Tibial nerve (tissue), 4 donors: ENCODE measurements at regions not wholly inside any gene's neighbourhood (a gene's known extent, or its start where the extent isn't known, plus 50 kb on each side); places are given as distances from the start of the nearest gene placed in this dataset.
"Not testable (repeated sequence)": the region's sequence is repeated elsewhere in the genome, so short reads cannot be mapped to it uniquely, and the experiment has no call there.

Experiments
- DNase-seq, 2 donors: peaks; one replicate each; pipeline ENCODE4 v3.0.0-alpha.2; 2019; ENCODE audit warnings: low spot score in 2 of 2
- H3K27ac ChIP-seq, 4 donors: fragments of 200-600 bp; sonication (generic) in 3 of 4; one replicate each; pipeline ENCODE4 v1.5.1; 2017 to 2019; ENCODE audit warnings: mild to moderate bottlenecking in 1 of 4
- H3K27me3 ChIP-seq, 2 donors: fragments of 200-600 bp; sonication (generic) in 1 of 2; one replicate each; pipeline versions ENCODE4 v1.5.1 to v1.6.0; 2017 to 2019
- H3K36me3 ChIP-seq, 3 donors: fragments of 200-600 bp; sonication (generic); one replicate each; pipeline ENCODE4 v1.5.1; 2018 to 2019
- H3K4me1 ChIP-seq, 4 donors: fragments of 200-600 bp; sonication (generic) in 3 of 4; one replicate each; pipeline ENCODE4 v1.5.1; 2017 to 2019
- H3K4me3 ChIP-seq, 4 donors: fragments of 200-600 bp; sonication (generic) in 3 of 4; one replicate each; pipeline ENCODE4 v1.5.1; 2017 to 2019; ENCODE audit warnings: mild to moderate bottlenecking in 1 of 4, moderate library complexity in 1 of 4
- H3K9me3 ChIP-seq, 4 donors: fragments of 200-600 bp; sonication (generic) in 3 of 4; one replicate each; pipeline ENCODE4 v1.5.1; 2017 to 2019
- EP300 ChIP-seq, 2 donors: sonication (generic); formaldehyde crosslinking; IDR thresholded peaks; one replicate each; pipeline ENCODE4 v1.6.1; 2017; ENCODE audit warnings: antibody characterized with exemption in 2 of 2, mild to moderate bottlenecking in 1 of 2
- POLR2A ChIP-seq, 2 donors: fragments of 450-650 bp; IDR thresholded peaks; one replicate each; pipeline ENCODE4 v1.6.1; 2017; ENCODE audit warnings: antibody characterized with exemption in 2 of 2, mild to moderate bottlenecking in 2 of 2, moderate library complexity in 2 of 2
- WGBS, 2 donors: methylation state at CpG; one replicate each; pipeline ENCODE4 v1.1.5; 2018; 5-methylcytosine and 5-hydroxymethylcytosine counted together
- TF ChIP-seq, protein P1 (sequence below), 5 experiments: fragments of 200-600 bp in 3 of 5; fragments of 450-650 bp in 2 of 5; sonication (generic) in 3 of 5; IDR thresholded peaks; one replicate each; pipeline ENCODE4 v1.5.1; 2016 to 2019; ENCODE audit warnings: antibody characterized with exemption in 5 of 5, mild to moderate bottlenecking in 3 of 5, moderate library complexity in 2 of 5

- Histone ChIP-seq H3K36me3 (no peaks in the 10 kb centered on the region), H3K27me3 (no peaks in the 10 kb centered on the region), H3K4me3 (no peak overlapping the region), H3K9me3 (no peaks in the 10 kb centered on the region), H3K27ac (no peak overlapping the region), H3K4me1 (no peaks in the 10 kb centered on the region)
- DNase-seq, result no peak
- WGBS, 2 donors, result 88 to 89% methylated on average over 5 of the region's 5 CpGs
- TF ChIP-seq, protein P1, sequence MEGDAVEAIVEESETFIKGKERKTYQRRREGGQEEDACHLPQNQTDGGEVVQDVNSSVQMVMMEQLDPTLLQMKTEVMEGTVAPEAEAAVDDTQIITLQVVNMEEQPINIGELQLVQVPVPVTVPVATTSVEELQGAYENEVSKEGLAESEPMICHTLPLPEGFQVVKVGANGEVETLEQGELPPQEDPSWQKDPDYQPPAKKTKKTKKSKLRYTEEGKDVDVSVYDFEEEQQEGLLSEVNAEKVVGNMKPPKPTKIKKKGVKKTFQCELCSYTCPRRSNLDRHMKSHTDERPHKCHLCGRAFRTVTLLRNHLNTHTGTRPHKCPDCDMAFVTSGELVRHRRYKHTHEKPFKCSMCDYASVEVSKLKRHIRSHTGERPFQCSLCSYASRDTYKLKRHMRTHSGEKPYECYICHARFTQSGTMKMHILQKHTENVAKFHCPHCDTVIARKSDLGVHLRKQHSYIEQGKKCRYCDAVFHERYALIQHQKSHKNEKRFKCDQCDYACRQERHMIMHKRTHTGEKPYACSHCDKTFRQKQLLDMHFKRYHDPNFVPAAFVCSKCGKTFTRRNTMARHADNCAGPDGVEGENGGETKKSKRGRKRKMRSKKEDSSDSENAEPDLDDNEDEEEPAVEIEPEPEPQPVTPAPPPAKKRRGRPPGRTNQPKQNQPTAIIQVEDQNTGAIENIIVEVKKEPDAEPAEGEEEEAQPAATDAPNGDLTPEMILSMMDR (IDR thresholded peaks at IDR 0.05), result no peak
- TF ChIP-seq EP300 (IDR thresholded peaks at IDR 0.05), result no peak
- TF ChIP-seq POLR2A (IDR thresholded peaks at IDR 0.05), result no peak
These were observed 184.5 kb downstream of the CDH19 start for GRCh38 chr18:66419400-66419799.

- Histone ChIP-seq H3K27ac (no peak overlapping the region), H3K9me3 (no peaks in the 10 kb centered on the region), H3K27me3 (no peaks in the 10 kb centered on the region), H3K36me3 (no peaks in the 10 kb centered on the region), H3K4me1 (no peaks in the 10 kb centered on the region), H3K4me3 (no peak overlapping the region)
- DNase-seq, result no peak
- TF ChIP-seq, protein P1 (IDR thresholded peaks at IDR 0.05), result no peak
- TF ChIP-seq POLR2A (IDR thresholded peaks at IDR 0.05) (no peak), EP300 (IDR thresholded peaks at IDR 0.05) (no peak)
- 75 to 82% methylated on average over 3 of the region's 3 CpGs for WGBS, 2 donors
These were observed 193.2 kb downstream of the CDH19 start for GRCh38 chr18:66410692-66411091.

DNA sequence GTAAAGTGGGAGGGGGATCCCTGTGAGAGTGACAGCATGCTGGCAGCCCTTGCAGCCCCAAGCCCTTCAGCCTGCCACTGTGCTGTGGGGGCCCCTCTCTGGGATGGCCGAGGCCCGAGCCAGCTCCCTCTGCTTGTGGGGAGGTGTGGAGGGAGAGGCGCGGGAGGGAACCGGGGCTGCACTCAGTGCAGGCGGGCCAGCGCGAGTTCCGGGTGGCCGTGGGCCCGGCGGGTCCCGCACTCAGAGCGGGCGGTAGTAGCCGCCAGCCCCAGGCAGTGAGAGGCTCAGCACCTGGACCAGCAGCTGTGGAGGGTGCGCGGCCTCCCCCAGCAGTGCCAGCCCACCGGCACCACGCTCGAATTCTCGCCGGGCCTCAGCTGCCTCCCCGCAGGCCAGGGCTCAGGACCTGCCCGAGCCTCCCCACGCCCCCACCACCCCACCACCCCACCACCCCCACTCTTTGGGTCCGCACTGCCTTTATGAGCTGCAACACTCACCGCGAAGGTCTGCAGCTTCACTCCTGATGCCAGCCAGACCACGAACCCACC, 208.1 kb downstream of the CDH19 start:
- TF ChIP-seq, protein P1 (IDR thresholded peaks at IDR 0.05), result no peak
- no peak for TF ChIP-seq EP300 (IDR thresholded peaks at IDR 0.05)
- no peak for TF ChIP-seq POLR2A (IDR thresholded peaks at IDR 0.05)
- peaks cover 0 to 8% (median 3%) of the 10 kb centered on the region in 4 donors for H3K9me3 ChIP-seq
- WGBS, 2 donors, result 96 to 97% methylated on average over 19 to 26 of the region's 30 CpGs

DNA sequence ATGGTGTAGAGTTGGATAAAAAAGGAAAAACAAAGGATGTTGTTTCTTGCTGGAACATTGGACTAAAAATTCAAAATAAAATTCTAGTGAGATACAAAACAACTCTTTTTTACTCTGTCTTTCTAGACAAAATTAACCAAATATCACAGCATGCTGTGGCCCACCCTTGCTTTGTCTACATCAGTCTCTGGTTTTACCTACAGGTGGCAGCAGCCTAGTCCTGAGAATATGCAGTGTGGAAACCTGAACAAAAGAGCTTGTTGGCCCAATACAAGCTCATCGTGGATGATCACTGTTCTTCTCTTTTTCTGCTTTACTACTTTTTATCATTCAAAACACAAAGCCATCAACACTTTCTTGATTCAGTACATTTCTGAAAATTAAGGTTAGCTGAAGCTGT, 210.4 kb downstream of the CDH19 start:
- H3K27ac ChIP-seq, result no peak overlapping the region
- no peak for DNase-seq
- H3K4me1 ChIP-seq, result no peaks in the 10 kb centered on the region
- H3K27me3 ChIP-seq, result no peaks in the 10 kb centered on the region
- TF ChIP-seq POLR2A (IDR thresholded peaks at IDR 0.05) (no peak), EP300 (IDR thresholded peaks at IDR 0.05) (no peak)
- TF ChIP-seq, protein P1 (IDR thresholded peaks at IDR 0.05), result no peak
- no peak overlapping the region for H3K4me3 ChIP-seq
- WGBS, 2 donors, result 79 to 86% methylated on average over 1 of the region's 1 CpG
- H3K9me3 ChIP-seq, result peaks cover 0 to 14% (median 3%) of the 10 kb centered on the region in 4 donors
- no peaks in the 10 kb centered on the region for H3K36me3 ChIP-seq

More for the DNA sequence above, 208.1 kb downstream of the CDH19 start:
- H3K4me1 ChIP-seq, result no peaks in the 10 kb centered on the region
- DNase-seq, result no peak
- H3K27ac ChIP-seq, result no peak overlapping the region
- H3K4me3 ChIP-seq, result no peak overlapping the region
- H3K27me3 ChIP-seq, result no peaks in the 10 kb centered on the region
- H3K36me3 ChIP-seq, result no peaks in the 10 kb centered on the region

DNA sequence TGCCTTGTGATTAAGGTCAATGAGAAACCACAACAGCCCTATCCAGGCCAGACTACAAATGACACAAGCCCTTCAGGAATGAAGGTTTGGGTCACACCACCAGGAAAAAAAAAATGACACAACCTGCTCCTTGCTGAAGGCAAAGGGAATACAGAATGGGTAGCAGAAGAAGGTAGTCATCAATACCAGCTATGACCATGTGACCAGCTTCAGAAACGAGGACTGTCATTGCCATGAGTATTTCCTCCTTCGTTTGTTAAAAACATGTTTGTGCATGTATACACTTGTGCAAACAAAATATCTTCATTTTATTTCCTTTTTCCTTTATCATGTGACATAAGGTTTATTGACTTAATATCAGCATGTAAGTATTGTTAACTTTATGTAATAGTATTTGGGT, 226.6 kb downstream of the CDH19 start:
- Histone ChIP-seq H3K4me1 (no peaks in the 10 kb centered on the region), H3K27ac (no peak overlapping the region), H3K36me3 (no peaks in the 10 kb centered on the region), H3K4me3 (no peak overlapping the region), H3K27me3 (no peaks in the 10 kb centered on the region), H3K9me3 (peaks cover 0 to 15% (median 0%) of the 10 kb centered on the region in 4 donors)
- 80 to 87% methylated on average over 2 of the region's 2 CpGs for WGBS, 2 donors
- no peak for DNase-seq
- no peak for TF ChIP-seq EP300 (IDR thresholded peaks at IDR 0.05)
- TF ChIP-seq POLR2A (IDR thresholded peaks at IDR 0.05), result no peak
- TF ChIP-seq, protein P1 (IDR thresholded peaks at IDR 0.05), result no peak

GRCh38 chr18:66375391-66375790, 228.5 kb downstream of the CDH19 start:
- not testable (repeated sequence) for H3K27ac ChIP-seq, H3K4me3 ChIP-seq, H3K27me3 ChIP-seq, H3K36me3 ChIP-seq, DNase-seq, H3K4me1 ChIP-seq
- peaks cover 0 to 15% (median 0%) of the 10 kb centered on the region in 4 donors for H3K9me3 ChIP-seq
- WGBS, 2 donors, result 49 to 68% methylated on average over 2 of the region's 2 CpGs
